NCI-H2227 (cell line): ENCODE measurements at regions not wholly inside any gene's neighbourhood (a gene's known extent, or its start where the extent isn't known, plus 50 kb on each side); places are given as distances from the start of the nearest gene placed in this dataset.
"Not testable (repeated sequence)": the region's sequence is repeated elsewhere in the genome, so short reads cannot be mapped to it uniquely, and the experiment has no call there.

Source experiments
- DNase-seq: peaks from one replicate; lab custom pipeline; 2025; ENCODE audit not compliant: unreplicated experiment; lab: John Stamatoyannopoulos, UW

- no peak for DNase-seq
Measured at GRCh38 chr3:160094562-160094961, 105.9 kb downstream of the IL12A start.

DNA sequence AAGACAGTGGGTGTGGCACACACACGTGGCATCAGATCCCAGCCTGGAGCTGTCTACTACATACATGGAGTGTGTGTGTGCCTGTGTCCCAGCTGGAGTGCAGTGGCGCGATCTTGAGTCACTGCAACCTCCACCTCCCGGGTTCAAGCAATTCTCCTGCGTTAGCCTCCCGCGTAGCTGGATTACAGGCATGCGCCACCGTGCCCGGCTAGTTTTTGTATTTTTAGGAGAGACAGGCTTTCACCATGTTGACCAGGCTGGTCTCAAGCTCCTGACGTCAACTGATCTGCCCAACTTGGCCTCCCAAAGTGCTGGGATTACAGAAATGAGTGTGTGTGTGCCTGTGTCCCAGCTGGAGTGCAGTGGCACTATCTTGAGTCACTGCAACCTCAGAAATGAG, 108.8 kb downstream of the IL12A start:
- DNase-seq: no peak

DNA sequence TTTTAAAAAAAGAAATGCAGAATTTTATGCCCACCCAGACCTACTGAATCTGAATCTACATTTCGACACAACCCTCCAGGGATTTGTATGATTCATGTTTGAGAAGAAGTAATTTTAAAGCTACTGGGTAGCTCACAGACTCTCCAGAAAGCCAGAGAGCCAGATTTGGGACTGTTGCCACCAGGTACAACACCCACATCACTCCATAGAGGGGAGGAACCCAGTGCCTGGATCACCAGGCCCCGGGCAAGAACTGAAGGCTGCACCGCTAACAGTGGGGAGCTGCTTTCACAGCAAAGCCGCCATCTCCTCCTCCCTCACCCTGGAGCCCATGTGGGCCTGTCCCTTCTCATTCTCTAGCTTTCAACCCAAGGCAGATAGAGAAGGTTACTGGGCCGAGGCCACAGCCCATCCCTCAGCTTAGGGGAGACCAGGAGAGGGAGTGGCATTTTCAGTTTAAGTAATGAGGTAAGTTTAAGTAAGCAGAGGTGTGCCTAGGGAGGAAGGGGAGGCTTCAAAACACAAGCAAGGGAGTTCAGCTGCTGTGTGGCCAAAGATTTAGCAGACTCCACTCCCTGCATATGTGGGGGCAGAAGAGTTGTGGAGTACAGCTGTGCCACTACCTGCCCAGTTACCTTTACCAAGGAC, 109.8 kb downstream of the IL12A start:
- no peak for DNase-seq

- DNase-seq: no peak
Measured at GRCh38 chr3:160098926-160099626, 110.4 kb downstream of the IL12A start.

GRCh38 chr3:160099834-160100233, 111.2 kb downstream of the IL12A start:
- no peak for DNase-seq

DNA sequence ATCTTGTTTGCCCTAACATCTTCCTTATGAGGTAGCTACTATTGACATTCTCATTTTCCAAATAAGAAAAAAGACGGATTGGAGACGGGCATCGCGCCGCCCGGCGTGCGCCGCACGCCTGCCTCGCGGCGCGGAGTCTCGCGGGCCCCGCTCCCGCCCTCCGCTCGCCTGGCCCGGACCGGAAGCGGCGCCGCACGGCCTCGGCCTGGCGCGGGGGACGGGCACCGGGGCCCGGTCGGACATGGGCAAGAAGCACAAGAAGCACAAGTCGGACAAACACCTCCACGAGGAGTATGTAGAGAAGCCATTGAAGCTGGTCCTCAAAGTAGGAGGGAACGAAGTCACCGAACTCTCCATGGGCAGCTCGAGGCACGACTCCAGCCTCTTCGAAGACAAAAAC, 112.0 kb downstream of the IL12A start:
- no peak for DNase-seq

DNA sequence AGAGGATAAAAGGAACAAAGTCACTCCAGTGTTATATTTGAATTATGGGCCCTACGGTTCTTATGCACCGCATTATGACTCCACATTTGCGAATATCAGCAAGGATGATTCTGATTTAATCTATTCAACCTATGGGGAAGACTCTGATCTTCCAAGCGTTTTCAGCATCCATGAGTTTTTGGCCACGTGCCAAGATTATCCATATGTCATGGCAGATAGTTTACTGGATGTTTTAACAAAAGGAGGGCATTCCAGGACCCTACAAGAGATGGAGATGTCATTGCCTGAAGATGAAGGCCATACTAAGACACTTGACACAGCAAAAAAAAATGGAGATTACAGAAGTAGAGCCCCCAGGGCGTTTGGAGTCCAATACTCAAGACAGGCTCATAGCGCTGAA, 113.4 kb downstream of the IL12A start:
- DNase-seq: not testable (repeated sequence)

DNA sequence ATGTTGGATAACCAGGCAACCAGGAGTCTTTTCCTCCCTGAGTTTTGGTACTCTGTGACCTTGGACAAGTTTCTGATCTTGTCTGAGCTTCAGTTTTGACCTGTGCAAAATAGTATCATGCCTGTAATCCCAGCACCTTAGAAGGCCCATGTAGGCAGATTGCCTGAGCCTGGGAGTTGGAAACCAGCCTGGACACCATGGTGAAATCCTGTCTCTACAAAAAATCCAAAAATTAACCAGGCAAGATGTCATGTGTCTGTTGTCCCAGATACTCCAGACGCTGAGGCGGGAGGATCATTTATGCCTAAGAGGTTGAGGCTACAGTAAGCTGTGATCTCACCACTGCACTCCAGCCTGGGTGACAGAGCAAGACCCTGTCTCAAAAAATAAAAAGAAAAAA, 114.8 kb downstream of the IL12A start:
- no peak for DNase-seq

DNA sequence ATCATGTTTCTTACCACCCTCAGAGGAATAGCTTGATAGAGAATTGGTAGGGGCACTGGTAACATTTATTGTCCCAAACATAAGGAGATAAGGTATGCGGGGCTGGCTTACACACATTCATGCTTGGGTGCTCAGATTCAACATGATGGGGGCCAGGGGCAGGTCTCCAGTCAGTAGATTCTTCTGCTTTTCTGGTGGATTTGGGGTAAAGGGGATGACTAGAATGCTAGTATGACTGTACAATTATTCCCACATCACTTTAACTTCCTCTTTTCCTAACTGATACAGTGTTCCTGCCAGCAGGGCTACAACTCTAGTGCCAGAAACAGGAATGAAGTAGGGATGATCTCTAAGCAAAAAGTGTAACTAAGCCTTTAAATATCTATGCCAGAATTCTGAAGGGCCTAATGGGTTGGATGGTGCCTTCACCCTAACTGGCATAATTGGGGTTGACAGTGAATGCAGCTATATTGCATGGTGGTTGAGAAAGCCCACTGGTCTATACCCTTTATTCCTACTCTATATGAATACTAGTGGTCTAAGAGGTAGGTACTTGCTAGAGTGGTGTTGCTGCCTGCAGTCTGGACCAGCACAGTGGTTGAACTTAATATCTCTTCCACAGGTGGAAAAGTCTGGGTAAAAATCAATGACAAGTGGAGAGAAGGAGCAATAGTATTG, 117.4 kb downstream of the IL12A start:
- DNase-seq: no peak

DNA sequence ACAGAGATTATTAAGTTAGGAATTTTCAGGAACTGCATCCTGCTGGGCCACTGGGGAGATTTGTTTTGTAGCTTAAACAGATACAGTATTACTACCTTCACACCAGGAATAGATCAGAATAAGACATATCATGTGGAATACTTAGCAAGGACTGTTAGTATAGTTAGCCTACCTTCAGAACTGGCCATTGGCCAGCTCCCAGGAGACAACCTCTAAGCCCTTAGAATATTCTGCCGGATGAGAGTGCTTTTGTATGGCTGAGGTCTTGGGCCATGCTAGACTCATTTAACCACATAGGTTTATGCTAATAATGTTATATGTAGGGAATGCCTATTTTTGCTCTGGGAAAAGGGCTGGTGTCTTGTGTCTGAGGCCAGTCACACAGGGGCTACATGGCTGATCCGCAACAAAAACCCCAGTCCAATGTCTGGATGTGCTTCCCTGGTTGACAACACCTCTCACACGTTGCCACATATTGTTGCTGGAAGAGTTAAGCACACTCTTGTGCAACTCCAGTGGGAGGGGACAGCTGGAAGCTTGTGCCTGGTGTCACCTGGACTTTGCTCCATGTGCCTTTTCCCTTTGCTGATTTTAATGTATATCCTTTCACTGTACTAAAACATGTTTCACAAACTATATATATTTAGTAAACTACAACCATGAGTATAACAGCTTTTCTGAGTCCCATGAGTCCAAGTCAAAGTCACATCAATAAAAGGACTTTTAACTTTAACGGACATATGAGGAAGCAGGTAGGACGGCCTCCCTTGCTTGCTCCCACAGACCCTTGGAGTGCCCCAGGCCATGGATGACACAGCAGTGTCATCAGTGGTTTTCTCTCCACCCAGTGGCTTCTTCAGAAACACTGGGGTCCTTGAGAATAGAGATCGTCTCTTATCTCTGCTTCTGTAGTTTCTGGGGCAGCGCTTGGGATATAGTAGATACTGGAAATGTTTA, 118.0 kb upstream of the C3orf80 start:
- no peak for DNase-seq

- DNase-seq: no peak
Measured at GRCh38 chr3:160108362-160108761, 116.9 kb upstream of the C3orf80 start.

DNA sequence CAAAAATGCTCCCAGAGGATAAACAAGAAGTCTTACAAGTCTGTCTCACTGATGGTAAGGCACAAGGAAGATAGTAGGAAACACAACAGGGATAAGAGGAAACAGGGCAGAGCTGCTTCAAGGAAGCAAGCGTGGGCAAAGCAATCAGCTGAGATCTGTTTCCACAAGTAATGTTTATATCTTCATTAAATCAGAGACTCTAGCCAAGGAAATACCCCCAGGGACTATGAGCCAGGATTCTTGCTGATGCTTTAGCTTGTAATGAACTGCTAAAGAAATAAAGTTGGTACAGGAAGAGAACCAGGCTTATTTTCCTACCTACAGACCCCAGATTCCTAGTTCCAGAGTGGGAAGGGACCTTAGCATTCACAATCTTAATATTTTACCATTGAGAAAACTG, 112.7 kb upstream of the C3orf80 start:
- DNase-seq: no peak

- DNase-seq: no peak
Measured at GRCh38 chr3:160112996-160113395, 112.2 kb upstream of the C3orf80 start.

- no peak for DNase-seq
Measured at GRCh38 chr3:160114355-160114995, 110.7 kb upstream of the C3orf80 start.

DNA sequence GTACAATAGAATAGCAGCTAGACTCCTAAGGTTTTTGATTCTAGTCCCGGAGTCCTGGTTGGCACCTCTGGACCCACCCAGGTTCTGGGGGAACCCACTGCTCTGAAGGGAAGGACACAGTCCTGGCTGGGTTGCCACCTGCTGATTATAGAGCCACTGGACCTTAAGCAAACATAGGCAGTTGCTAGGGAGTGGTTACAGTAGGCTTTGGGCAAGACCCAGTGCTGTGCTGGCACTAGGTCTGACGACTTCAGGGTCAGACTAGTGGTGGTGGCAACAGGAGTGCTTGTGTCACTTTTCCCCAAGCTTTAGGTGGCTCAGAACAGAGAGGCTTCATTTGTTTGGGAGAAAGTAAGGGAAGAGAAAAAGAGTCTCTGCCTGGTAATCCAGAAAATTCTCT, 109.8 kb upstream of the C3orf80 start:
- no peak for DNase-seq

DNA sequence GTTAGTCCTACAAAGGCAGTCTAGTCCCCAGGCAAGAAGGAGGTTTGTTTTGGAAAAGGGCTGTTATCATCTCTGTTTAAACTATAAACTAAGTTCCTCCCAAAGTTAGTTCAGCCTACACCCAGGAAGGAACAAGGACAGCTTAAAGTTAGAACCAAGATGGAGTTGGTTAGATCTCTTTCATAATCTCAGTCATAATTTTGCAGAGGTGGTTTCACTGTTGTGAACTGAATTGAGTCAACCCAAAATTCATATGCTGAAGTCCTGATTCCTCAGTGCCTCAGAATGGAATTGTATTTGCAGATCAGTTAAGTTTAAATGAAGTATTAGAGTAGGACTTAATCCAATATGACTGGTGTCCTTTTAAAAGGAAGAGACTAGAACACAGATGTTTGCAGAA, 101.0 kb upstream of the C3orf80 start:
- DNase-seq: no peak

- DNase-seq: no peak
Measured at GRCh38 chr3:160125258-160125657, 100.0 kb upstream of the C3orf80 start.

GRCh38 chr3:160126051-160126450, 99.2 kb upstream of the C3orf80 start:
- no peak for DNase-seq

GRCh38 chr3:160126761-160127160, 98.5 kb upstream of the C3orf80 start:
- no peak for DNase-seq

- no peak for DNase-seq
Measured at GRCh38 chr3:160127308-160127707, 97.9 kb upstream of the C3orf80 start.

DNA sequence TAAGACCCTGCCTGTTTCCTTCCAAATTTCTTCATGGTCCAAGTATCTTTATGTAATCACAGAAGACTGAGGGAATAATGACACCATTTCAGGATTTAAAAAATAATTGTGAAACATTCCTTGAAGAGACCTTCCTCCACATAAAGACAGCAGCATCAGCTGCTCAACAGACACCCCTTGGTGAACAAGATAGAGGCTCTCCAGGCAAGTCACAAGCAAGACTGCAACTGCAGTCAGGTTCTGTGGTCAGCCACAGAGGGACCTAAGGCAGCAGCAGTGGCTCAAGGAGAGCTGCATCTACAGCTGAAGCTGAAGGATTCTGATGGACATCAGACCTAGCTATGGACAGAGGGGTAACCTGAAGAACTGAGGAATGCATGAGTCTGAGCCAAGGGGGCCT, 97.2 kb upstream of the C3orf80 start:
- DNase-seq: no peak
